Cardiac muscle cell (in vitro differentiated cells and primary cell): ENCODE measurements at regions not wholly inside any gene's neighbourhood (a gene's known extent, or its start where the extent isn't known, plus 50 kb on each side); places are given as distances from the start of the nearest gene placed in this dataset.

Source experiments
- DNase-seq, 2 donors: peaks; one replicate each; pipeline versions ENCODE4 v3.0.0 to v3.0.0-alpha.2; 2010 to 2017; ENCODE audit warnings: low read depth in 1 of 2, low spot score in 1 of 2
- H3K27ac ChIP-seq: fragments of 200-600 bp; sonication (generic); 2 replicates; pipeline ENCODE4 v1.5.1; 2016
- H3K27me3 ChIP-seq: fragments of 200-600 bp; sonication (generic); 2 replicates; pipeline ENCODE4 v1.6.0; 2016; ENCODE audit warnings: control low read depth
- H3K36me3 ChIP-seq: fragments of 200-600 bp; sonication (generic); 2 replicates; pipeline ENCODE4 v1.5.1; 2016; ENCODE audit warnings: control low read depth
- H3K4me1 ChIP-seq: fragments of 200-600 bp; sonication (generic); 2 replicates; pipeline ENCODE4 v1.8.1; 2017; ENCODE audit warnings: low read depth, mild to moderate bottlenecking, mixed run types
- H3K4me3 ChIP-seq: fragments of 200-600 bp; sonication (generic); 2 replicates; pipeline ENCODE4 v1.5.1; 2016; ENCODE audit warnings: mild to moderate bottlenecking
- H3K9me3 ChIP-seq: fragments of 200-600 bp; sonication (generic); 2 replicates; pipeline ENCODE4 v1.5.1; 2017; ENCODE audit warnings: low read depth, mild to moderate bottlenecking, control low read depth
- TF ChIP-seq, protein P1 (sequence below): IDR thresholded peaks from 2 replicates; pipeline ENCODE4 v1.5.1; 2012; ENCODE audit warnings: low read depth, mild to moderate bottlenecking, low read length

DNA sequence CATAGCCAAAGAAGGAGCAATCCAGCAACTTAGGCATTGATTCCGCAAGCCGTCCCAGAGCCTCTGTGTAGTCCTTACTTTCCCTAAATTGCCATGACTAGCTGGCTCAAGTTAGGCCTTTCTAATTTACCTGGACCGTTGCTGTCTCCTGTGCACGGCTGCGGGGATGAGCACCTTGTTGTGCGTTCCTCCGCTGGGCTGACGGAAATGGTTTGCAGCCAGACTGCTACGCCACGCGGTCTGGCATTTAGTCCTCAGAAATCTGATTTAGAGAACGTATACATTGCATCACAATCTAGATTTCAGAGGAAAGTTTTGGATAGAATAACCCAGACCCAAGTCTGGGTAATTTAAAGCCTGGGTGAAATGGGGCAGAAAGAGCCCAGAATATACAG is 133.2 kb upstream of the ARHGAP5 start:
- no peaks in the 10 kb centered on the region for H3K36me3 ChIP-seq
- no peak overlapping the region for H3K27ac ChIP-seq
- no peak for DNase-seq
- H3K9me3 ChIP-seq, result no peaks in the 10 kb centered on the region
- TF ChIP-seq, protein P1, sequence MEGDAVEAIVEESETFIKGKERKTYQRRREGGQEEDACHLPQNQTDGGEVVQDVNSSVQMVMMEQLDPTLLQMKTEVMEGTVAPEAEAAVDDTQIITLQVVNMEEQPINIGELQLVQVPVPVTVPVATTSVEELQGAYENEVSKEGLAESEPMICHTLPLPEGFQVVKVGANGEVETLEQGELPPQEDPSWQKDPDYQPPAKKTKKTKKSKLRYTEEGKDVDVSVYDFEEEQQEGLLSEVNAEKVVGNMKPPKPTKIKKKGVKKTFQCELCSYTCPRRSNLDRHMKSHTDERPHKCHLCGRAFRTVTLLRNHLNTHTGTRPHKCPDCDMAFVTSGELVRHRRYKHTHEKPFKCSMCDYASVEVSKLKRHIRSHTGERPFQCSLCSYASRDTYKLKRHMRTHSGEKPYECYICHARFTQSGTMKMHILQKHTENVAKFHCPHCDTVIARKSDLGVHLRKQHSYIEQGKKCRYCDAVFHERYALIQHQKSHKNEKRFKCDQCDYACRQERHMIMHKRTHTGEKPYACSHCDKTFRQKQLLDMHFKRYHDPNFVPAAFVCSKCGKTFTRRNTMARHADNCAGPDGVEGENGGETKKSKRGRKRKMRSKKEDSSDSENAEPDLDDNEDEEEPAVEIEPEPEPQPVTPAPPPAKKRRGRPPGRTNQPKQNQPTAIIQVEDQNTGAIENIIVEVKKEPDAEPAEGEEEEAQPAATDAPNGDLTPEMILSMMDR, result no peak
- H3K4me3 ChIP-seq, result no peak overlapping the region
- H3K27me3 ChIP-seq, result no peaks in the 10 kb centered on the region
- H3K4me1 ChIP-seq, result peaks cover 4% of the 10 kb centered on the region

- TF ChIP-seq, protein P1, result no peak
- no peak overlapping the region for H3K27ac ChIP-seq
- H3K4me3 ChIP-seq, result no peak overlapping the region
- H3K9me3 ChIP-seq, result no peaks in the 10 kb centered on the region
- peaks cover 4% of the 10 kb centered on the region for H3K4me1 ChIP-seq
- no peak for DNase-seq
- H3K36me3 ChIP-seq, result no peaks in the 10 kb centered on the region
- no peaks in the 10 kb centered on the region for H3K27me3 ChIP-seq
These were observed 132.6 kb upstream of the ARHGAP5 start for GRCh38 chr14:31944256-31945073.

- Histone ChIP-seq H3K36me3 (no peaks in the 10 kb centered on the region), H3K27ac (no peak overlapping the region), H3K27me3 (no peaks in the 10 kb centered on the region), H3K9me3 (no peaks in the 10 kb centered on the region), H3K4me1 (peaks cover 3% of the 10 kb centered on the region), H3K4me3 (no peak overlapping the region)
- TF ChIP-seq, protein P1, result no peak
- DNase-seq, result no peak
These were observed 132.0 kb upstream of the ARHGAP5 start for GRCh38 chr14:31945074-31945613.

DNA sequence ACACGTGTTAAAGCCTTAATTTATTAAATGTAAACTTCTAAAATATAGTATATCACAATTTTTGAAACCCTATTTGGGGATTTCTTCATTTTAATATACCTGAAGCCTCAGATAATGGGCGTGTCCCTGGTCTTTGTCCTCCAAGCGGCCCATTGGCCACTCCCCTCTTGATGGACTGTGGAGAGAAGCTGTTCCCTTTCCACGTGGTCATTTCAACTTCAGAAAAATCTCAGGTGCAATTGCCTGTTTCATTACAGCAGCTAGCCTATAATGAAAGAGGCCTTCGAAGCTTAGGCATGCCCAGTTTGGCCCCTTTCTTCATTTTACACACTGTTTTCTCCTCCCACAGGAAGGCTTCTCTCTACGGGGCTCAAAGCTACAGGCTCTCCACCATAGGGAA is 131.4 kb upstream of the ARHGAP5 start:
- H3K27ac ChIP-seq, result no peak overlapping the region
- no peaks in the 10 kb centered on the region for H3K4me1 ChIP-seq
- TF ChIP-seq, protein P1, result no peak
- no peaks in the 10 kb centered on the region for H3K27me3 ChIP-seq
- no peak for DNase-seq
- no peaks in the 10 kb centered on the region for H3K36me3 ChIP-seq
- H3K9me3 ChIP-seq, result no peaks in the 10 kb centered on the region
- no peak overlapping the region for H3K4me3 ChIP-seq

GRCh38 chr14:31947076-31947475 is 130.0 kb upstream of the ARHGAP5 start:
- TF ChIP-seq, protein P1, result no peak
- H3K27ac ChIP-seq, result no peak overlapping the region
- DNase-seq, result no peak

More at GRCh38 chr14:31947076-31947475, 130.0 kb upstream of the ARHGAP5 start:
- Histone ChIP-seq H3K4me1 (peaks cover 11% of the 10 kb centered on the region), H3K4me3 (no peak overlapping the region), H3K36me3 (no peaks in the 10 kb centered on the region), H3K27me3 (no peaks in the 10 kb centered on the region), H3K9me3 (no peaks in the 10 kb centered on the region)
